HL-60 (cell line): ENCODE measurements at regions not wholly inside any gene's neighbourhood (a gene's known extent, or its start where the extent isn't known, plus 50 kb on each side); places are given as distances from the start of the nearest gene placed in this dataset.

Experiments
- CTCF ChIP-seq: IDR thresholded peaks from one replicate; pipeline ENCODE4 v1.5.1; 2011; ENCODE audit warnings: low read length, control low read depth, inconsistent platforms; ENCODE audit not compliant: insufficient read depth
- GABPA ChIP-seq: IDR thresholded peaks from 2 replicates; pipeline ENCODE4 v1.6.1; 2012; ENCODE audit warnings: low read depth
- POLR2AphosphoS5 ChIP-seq: IDR thresholded peaks from 2 replicates; pipeline ENCODE4 v1.6.1; 2012; ENCODE audit warnings: low read depth
- REST ChIP-seq: IDR thresholded peaks from 2 replicates; pipeline ENCODE4 v1.6.1; 2012; ENCODE audit warnings: low read depth; ENCODE audit not compliant: insufficient replicate concordance
- SPI1 ChIP-seq: IDR thresholded peaks from 2 replicates; pipeline ENCODE4 v1.6.1; 2012; ENCODE audit warnings: low read depth, mild to moderate bottlenecking, borderline replicate concordance

GRCh38 chr5:10157085-10157669 lies 92.5 kb downstream of the ATPSCKMT start:
- TF ChIP-seq CTCF (no peak), POLR2AphosphoS5 (no peak), REST (no peak), GABPA (no peak), SPI1 (no peak)
